GM21737 (cell line): ENCODE measurements at regions not wholly inside any gene's neighbourhood (a gene's known extent, or its start where the extent isn't known, plus 50 kb on each side); places are given as distances from the start of the nearest gene placed in this dataset.
A peak's percentile ranks its signal among the peaks of the same experiment; 100 is the strongest.
"Not testable (repeated sequence)": the region's sequence is repeated elsewhere in the genome, so short reads cannot be mapped to it uniquely, and the experiment has no call there.

Experiments
- ATAC-seq: cut with Tn5 transposase; IDR thresholded peaks from one replicate; pipeline ENCODE4 v1.9.1; 2021; ENCODE audit warnings: mild to moderate bottlenecking, moderate library complexity; ENCODE audit not compliant: unreplicated experiment

DNA sequence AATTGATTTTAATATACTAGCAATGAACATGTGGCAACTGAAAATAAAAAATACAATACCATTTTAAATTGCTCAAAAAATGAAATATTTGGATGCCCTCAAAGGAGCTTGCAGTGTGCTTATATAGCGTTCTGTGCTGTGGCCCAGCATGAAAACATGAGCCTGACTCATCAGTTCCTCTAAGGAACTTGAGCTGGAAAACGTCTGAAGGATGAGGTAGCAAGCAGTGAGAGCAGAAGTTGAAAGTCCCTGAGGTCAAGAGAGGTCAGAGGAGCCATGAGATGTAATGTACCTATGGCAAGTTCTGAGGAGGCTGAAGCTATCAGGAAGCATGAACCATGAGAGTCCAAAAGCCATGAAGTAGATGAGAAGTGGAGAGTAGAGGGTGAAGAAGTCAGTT lies 59.7 kb downstream of the HMGB3 start:
- ATAC-seq, result no peak

GRCh38 chrX:151066373-151066772 lies 83.2 kb downstream of the HMGB3 start:
- not testable (repeated sequence) for ATAC-seq

DNA sequence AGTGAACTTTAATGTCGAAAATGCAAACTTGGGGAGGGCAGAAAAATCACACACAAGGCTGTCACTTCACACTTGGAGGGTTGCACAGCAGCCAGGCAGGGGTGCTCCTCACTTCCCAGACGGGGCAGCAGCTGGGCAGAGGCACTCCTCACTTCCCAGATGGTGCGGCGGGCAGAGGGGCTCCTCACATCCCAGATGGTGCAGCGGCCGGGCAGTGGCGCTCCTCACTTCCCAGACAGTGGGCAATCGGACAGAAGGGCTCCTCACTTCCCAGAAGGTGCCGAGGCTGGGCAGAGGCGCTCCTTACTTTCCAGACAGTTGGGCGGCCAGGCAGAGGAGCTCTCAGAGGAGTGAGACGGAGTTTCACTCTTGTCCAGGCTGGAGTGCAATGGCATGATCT lies 90.6 kb downstream of the HMGB3 start:
- ATAC-seq, result no peak

GRCh38 chrX:151081016-151081415 lies 95.4 kb upstream of the GPR50 start:
- no peak for ATAC-seq

DNA sequence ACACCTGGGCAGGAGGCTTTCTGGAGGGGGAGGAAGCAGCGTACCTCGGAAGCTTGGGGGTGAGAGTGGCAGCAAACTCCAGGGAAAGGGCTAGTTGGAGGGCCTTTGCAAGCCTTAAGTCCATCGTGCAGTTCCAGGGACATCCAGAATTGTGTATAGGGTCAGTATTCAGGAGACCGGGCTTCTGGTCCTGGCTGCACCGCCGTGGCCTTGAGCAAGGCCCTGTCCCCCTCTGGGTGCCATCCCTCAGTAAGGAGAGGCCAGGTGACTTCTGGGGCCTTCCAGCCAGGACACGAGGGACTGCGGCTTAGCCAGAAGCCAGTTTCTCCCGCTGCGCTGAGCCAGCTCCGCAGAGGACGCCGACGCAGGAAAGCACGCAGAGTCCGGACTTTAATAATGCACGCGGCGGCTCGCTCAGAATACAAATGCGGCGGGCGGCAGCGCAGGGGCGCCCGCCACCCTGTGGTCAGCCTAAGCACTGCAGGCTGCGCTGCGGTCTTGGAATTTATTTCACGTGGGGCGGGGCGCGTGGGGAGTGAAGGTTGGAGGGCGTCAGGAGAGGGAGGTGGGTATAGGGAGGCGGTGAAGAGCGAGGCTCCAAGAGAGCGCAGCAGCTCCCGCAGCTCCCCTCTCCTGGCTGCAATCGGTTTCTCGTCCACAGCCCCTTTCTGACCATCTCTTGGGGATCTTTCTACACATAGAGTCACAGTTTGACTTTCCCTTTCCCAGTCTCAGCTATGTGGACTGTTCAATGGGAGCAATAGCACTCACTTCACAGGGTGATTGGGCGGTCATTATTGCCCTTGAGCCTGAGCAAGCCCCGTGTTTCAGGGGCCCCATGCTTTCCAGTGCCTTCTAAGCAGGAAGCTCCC lies 94.1 kb upstream of the GPR50 start:
- ATAC-seq, result peak; percentile 78

GRCh38 chrX:151084454-151084853 lies 91.9 kb upstream of the GPR50 start:
- ATAC-seq, result no peak

GRCh38 chrX:151085207-151085606 lies 91.2 kb upstream of the GPR50 start:
- ATAC-seq, result no peak

DNA sequence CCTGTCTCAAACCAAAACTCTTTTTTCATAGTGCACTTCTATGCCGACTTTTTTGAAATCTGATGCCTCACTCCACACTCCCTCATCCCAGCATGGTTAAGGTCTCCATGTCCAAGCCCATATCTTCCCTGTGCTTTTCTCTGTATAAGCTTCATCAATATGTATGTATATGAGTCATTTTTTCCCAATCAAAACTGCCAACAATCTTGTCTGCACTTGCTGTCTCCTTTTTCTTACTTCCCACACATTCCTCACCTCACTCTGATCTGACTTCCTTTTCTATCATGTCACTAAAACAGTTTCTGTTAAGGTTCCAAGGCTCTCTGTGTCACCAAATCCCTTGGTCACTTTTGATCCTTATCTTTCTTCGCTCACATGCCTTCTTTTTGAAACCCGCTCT lies 88.2 kb upstream of the GPR50 start:
- ATAC-seq, result no peak

GRCh38 chrX:151099001-151099400 lies 77.4 kb upstream of the GPR50 start:
- ATAC-seq, result no peak

GRCh38 chrX:151100799-151101198 lies 75.6 kb upstream of the GPR50 start:
- ATAC-seq, result no peak

GRCh38 chrX:151113200-151113599 lies 63.2 kb upstream of the GPR50 start:
- ATAC-seq, result not testable (repeated sequence)
